HG02763 (cell line): ENCODE measurements at regions not wholly inside any gene's neighbourhood (a gene's known extent, or its start where the extent isn't known, plus 50 kb on each side); places are given as distances from the start of the nearest gene placed in this dataset.
"Not testable (repeated sequence)": the region's sequence is repeated elsewhere in the genome, so short reads cannot be mapped to it uniquely, and the experiment has no call there.

ENCODE experiments used
- ATAC-seq: cut with Tn5 transposase; IDR thresholded peaks from one replicate; pipeline ENCODE4 v1.9.1; 2021; ENCODE audit warnings: mild to moderate bottlenecking, moderate library complexity; ENCODE audit not compliant: unreplicated experiment

DNA sequence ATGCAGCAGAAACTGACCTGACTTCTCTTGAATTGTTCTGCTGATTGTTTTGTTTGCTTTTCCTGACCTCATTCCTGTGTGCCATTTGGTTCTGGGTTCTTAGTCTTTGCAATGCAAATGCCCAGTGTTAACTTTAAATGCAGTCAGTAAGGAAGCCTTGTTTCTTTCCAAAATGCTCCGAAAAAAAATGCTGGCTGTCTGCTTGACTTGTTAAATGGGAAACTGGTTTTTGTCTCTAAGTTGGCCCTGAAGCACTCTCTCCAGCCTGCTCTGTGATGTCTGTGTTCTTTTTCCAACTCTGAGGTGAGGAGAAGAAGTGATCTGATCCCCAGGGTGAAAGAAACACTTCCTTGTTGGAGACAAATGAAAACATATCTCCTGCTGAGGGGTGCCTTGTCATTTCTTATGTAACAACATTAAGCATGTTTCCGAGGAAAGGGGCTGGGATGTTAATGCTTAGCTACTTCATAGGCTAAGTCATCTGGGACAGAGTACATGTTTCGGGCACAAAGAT lies 256.3 kb upstream of the ADGRL4 start:
- ATAC-seq: no peak

DNA sequence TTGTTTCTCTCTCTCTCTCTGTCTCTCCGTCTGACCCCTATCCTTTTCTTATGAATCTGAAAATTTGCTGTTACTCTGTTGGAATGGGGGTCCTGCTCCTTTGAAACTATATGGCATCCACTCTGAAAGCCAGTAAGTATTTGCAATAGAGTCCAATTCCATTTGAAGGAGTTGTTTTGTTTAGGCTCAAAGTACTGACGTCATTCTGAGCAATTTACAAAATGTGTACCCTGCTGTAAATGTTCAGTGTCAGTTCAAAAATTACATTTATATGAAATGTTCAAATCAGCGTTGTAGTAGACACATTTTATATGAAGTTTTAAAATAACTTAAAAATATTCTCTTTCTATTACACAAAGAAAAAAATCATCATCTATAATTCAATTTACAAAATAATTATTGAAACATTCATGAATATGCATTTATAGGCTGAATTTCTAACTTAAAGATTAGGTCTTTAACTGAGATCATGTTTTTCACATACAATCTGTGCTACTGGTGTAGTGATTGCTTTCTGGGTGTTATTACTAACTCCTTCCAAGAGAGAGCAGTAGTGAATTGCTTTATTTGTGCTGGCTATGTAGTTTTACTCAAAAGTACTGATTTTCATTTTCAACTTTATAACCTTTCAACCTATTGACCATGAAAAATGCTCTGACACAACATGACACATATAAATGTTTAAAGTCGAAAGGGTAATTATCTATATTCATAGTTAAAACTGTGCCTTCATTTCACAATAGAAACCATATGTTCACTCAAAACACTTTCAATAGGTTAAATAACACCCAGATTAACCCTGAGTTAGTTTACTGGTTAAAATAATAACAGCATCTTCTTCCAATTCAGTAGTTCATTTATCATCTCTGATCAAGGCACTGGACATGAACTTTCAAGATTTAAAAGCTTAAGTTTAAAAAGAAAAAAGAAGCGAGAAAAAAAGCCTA lies 253.1 kb upstream of the ADGRL4 start:
- ATAC-seq: peak; percentile 47

DNA sequence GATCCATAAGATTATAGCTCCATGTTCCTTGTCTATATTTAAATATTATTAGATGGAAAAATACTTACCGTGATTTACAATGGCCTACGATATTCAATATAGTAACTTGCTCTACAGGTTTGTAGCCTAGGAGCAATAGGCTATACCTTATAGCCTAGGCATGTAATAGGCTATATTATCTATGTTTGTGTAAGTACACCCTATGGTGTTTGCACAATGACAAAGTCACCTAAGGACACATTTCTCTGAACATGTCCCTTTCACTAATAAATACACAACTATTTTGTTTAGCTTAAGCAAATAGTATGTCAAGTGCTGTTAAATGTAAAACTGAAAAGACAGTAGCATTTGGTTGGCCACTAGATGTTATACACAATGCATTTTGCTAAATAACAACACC lies 248.9 kb upstream of the ADGRL4 start:
- no peak for ATAC-seq

DNA sequence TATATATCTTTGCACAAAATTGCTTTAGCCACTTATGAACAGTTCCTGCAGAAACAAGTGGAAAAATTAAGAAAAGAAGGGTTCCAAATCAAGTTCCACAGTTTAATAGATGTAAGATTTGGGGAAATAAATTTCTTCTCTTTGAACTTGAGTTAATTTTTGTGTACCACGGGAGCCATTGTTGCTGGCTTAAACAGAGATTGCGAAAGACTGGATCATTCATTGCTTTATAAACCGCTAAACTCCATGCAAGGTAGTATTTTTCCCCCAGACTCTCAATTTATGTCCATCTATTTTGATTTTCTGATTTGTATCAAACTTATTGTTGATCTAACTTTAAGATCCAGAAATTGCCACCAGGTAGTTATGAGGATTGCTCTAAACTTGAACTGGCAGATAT lies 246.1 kb upstream of the ADGRL4 start:
- no peak for ATAC-seq

- ATAC-seq: no peak
These were observed 233.3 kb upstream of the ADGRL4 start for GRCh38 chr1:79239840-79240239.

- no peak for ATAC-seq
These were observed 228.9 kb upstream of the ADGRL4 start for GRCh38 chr1:79235301-79236002.

DNA sequence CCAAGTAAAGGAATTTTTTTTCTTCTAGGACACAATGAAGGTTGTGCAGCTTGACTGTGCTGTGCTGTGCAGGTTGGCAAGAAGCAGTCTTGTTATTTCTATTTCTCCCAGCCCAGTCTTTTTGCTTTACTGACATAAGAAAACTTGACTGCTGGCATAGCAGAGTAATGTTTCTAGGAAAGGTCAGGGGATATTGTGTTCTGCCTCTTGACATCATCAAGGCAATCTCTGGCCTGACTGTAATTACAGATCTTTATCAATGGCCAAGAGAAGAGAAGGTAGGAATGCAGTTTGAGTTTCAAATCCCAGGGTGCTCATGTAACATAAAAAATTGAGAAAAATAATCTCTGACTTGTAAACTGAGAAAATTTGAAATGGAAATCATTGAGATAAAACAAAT lies 226.3 kb upstream of the ADGRL4 start:
- no peak for ATAC-seq

DNA sequence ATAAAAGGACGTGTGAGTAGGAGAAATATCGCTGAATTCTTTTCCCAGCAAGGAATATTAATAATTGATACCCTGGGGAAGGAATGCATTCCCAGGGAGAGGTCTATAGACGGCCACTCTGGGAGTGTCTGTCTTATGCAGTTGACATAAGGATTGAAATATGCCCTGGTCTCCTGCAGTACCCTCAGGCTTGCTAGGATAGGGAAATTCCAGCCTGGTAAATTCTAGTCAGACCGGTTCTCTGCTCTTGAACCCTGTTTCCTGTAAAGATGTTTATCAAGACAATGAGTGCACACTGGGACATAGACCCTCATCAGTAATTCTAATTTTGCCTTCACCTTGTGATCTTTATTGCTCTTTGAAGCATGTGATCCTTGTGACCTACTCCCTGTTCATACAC lies 224.2 kb upstream of the ADGRL4 start:
- not testable (repeated sequence) for ATAC-seq

DNA sequence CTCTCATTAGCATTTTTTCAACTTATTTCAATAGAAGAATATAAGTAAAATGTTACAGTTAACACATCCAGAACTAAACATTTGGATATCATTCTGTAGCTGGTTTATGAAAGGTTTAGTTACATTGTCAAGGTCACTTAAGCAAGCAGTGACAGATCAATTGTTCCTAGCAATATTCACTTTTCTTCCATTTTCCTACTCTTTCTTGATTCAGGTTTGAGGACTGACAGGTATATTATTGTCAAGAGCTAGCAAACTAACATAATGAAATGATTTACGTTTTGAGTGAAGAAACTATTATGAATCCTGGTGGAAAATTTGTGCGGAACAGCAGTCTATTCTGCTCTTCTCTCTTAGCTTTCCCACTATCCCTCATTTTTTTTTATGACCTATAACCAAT lies 220.4 kb upstream of the ADGRL4 start:
- no peak for ATAC-seq

DNA sequence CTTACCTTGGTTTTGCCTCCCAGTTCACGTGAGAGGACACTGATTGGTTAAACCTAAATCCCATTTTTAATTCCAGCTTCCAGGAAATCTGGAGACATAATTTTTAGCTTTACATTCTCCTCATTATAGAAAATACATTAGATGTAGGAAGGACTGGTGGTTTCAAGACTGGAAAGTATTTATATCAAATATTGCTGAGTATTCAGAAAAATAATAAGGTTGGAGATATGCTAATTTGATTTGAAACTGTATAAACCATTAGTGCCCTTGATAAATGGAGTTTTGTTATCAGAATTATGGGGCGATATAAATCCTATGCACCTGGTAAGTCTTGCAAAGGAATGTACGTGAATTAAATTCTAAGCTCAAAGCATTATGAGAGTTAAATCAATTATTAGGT lies 218.0 kb upstream of the ADGRL4 start:
- ATAC-seq: no peak

GRCh38 chr1:79220509-79220908 lies 214.0 kb upstream of the ADGRL4 start:
- no peak for ATAC-seq

DNA sequence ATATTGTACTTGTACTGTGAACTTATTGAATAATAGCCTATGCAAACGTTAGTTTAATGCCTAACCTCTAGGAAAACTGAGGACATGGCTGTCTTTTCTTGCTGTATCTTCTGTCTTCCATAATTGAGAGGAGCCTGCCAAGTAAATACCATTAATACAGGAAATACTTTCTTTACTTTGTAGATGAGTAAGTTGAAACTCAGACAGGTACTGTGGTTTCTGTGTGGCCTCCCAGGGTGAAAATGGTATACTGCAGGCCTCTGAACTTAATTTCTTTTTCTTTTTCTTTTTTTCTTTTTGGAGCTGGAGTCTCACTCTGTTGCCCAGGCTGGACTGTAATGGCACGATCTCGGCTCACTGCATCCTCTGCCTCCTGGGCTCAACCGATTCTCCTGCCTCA lies 208.8 kb upstream of the ADGRL4 start:
- ATAC-seq: no peak

DNA sequence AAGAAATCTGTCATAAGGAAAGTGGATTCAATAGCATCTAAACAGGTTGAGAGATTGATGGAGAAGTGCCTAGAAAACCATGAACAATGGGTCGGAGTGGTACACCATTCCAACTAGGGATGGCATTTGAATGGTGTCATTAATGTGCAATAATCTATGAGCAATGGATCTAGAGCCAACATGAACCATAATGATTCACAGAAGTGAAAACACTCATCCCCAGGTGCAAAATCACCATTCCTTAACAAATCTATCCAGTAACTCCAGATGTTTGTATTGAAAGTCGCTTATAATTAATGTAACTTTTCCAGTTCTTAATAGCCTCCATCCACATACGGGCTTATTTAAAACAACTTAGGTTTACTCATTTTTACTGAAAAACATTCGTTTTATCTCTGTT lies 201.3 kb upstream of the ADGRL4 start:
- no peak for ATAC-seq

DNA sequence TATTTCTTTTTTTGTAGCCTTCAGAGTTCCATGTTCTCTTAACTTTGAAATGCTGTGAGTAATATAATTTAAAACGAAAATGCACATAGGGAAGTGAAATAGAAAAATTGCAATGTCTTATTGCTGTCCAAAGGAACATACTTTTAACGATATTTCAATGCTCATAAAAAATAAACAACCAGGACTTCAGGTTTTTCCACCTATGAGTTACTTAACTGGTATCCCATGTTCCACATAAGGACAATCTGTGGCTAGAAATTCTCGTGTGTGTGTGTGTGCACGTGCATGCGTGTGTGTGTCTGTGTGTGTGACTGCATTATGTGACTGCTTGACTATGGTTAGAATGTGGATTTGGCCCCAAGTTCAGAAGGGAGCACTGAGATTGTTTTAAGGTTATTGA lies 200.8 kb upstream of the ADGRL4 start:
- no peak for ATAC-seq

DNA sequence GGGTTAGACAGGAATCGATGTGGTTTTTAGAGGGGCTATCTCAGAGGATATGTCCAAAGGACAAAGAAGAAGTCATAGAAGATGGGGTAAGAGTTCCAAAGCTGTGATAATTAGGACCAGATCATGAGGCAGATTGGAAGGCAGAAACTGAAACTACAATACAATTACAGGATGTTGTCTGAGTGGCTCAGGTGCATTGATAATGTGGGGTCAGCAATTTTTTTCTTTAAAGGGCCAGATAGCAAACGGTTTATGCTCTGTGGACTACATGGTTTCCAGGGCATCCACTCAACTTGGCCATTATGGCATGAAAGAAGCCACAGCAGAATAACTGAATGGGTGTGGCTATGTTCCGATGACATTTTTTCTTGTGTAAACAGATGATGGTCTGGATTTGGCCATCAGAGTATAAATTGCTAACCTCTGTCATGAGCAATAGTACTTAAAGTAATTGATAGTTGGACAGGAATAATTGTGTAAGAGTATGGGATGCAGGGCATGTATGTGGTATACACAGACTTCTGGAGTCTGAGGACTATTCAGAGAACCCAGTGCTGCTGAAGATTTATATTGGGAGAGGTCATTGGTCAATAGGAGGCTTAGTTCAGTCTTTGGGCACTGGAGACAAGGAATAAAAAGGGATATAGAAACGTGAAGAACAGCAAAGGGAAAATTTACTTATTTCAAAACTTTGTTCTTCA lies 198.4 kb upstream of the ADGRL4 start:
- ATAC-seq: no peak

GRCh38 chr1:79198832-79199231 lies 192.3 kb upstream of the ADGRL4 start:
- no peak for ATAC-seq

GRCh38 chr1:79197421-79197820 lies 190.9 kb upstream of the ADGRL4 start:
- no peak for ATAC-seq

- ATAC-seq: no peak
These were observed 189.7 kb upstream of the ADGRL4 start for GRCh38 chr1:79196211-79196610.

- ATAC-seq: peak; percentile 52
These were observed 186.9 kb upstream of the ADGRL4 start for GRCh38 chr1:79193211-79194079.

GRCh38 chr1:79190074-79190473 lies 183.5 kb upstream of the ADGRL4 start:
- ATAC-seq: peak; percentile 50
